WTC11 (cell line): ENCODE measurements at regions not wholly inside any gene's neighbourhood (a gene's known extent, or its start where the extent isn't known, plus 50 kb on each side); places are given as distances from the start of the nearest gene placed in this dataset.

Experiments used
- CTCF ChIP-seq: fragments of 200-600 bp; IDR thresholded peaks from 2 replicates; pipeline ENCODE4 v1.8.0; 2022; ENCODE audit warnings: antibody characterized with exemption
- EMX1 ChIP-seq: fragments of 250-450 bp; sonication (Bioruptor Pico); IDR thresholded peaks from 2 replicates; pipeline ENCODE4 v1.8.0; 2021; ENCODE audit warnings: mild to moderate bottlenecking
- MLX ChIP-seq: sonication (generic); formaldehyde crosslinking; IDR thresholded peaks from 2 replicates; pipeline ENCODE4 v1.8.1; 2023; ENCODE audit warnings: mild to moderate bottlenecking, missing genetic modification reagents, moderate library complexity
- SMAD3 ChIP-seq: sonication (generic); formaldehyde crosslinking; IDR thresholded peaks from 2 replicates; pipeline ENCODE4 v1.8.0; 2022; ENCODE audit warnings: missing genetic modification reagents, mild to moderate bottlenecking, borderline replicate concordance
- TCF7 ChIP-seq: sonication (generic); formaldehyde crosslinking; IDR thresholded peaks from 2 replicates; pipeline ENCODE4 v1.8.0; 2022; ENCODE audit warnings: mild to moderate bottlenecking, low read depth, missing genetic modification reagents, moderate library complexity

DNA sequence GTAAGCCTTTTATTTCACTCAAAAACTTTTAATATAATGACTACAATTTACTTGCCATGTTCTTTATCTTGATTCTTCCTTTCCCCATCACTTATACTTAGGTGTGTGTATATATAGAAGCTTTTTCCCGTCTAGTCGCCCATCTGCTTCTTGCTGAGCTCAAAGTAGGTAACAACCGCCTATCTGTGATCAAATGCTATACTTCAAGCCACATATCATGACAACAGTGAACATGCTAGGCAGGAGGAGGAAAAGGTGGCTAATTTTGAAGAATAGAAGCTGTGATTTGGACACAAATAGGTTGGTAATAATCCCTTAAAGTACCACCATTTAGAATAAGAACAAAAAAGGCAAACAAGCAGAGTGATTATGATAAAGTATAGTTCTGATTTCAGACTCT is 367.3 kb upstream of the CHRM2 start:
- no peak for TF ChIP-seq TCF7 (CRISPR knock-in tag)
- no peak for TF ChIP-seq MLX (CRISPR knock-in tag)
- no peak for TF ChIP-seq EMX1
- TF ChIP-seq CTCF, result no peak
- no peak for TF ChIP-seq SMAD3 (CRISPR knock-in tag)
